22Rv1 (cell line): ENCODE measurements at regions not wholly inside any gene's neighbourhood (a gene's known extent, or its start where the extent isn't known, plus 50 kb on each side); places are given as distances from the start of the nearest gene placed in this dataset.

ENCODE experiments used
- CTCF ChIP-seq: fragments of 450-650 bp; IDR thresholded peaks from 2 replicates; pipeline ENCODE4 v1.5.1; 2017; ENCODE audit warnings: mild to moderate bottlenecking
- ZFX ChIP-seq: fragments of 450-650 bp; IDR thresholded peaks from 2 replicates; pipeline ENCODE4 v1.6.1; 2017; ENCODE audit warnings: antibody characterized with exemption, borderline replicate concordance

GRCh38 chr14:44030831-44031383, 476.2 kb downstream of the FSCB start:
- TF ChIP-seq CTCF (no peak), ZFX (no peak)
